Parathyroid adenoma (tissue), 2 donors: ENCODE measurements at regions not wholly inside any gene's neighbourhood (a gene's known extent, or its start where the extent isn't known, plus 50 kb on each side); places are given as distances from the start of the nearest gene placed in this dataset.

Experiments
- H2AFZ ChIP-seq: fragments of 300-600 bp; sonication (generic); one replicate; pipeline ENCODE4 v1.7.0; 2017; ENCODE audit warnings: antibody characterized with exemption, mild to moderate bottlenecking
- H3K27ac ChIP-seq: fragments of 300-600 bp; sonication (generic); one replicate; pipeline ENCODE4 v1.7.0; 2017
- H3K27me3 ChIP-seq: fragments of 300-600 bp; sonication (generic); one replicate; pipeline ENCODE4 v1.7.0; 2017; ENCODE audit warnings: low read length; ENCODE audit not compliant: control insufficient read depth, insufficient read depth
- H3K36me3 ChIP-seq: fragments of 300-600 bp; sonication (generic); one replicate; pipeline ENCODE4 v1.7.0; 2017; ENCODE audit warnings: low read length; ENCODE audit not compliant: control insufficient read depth, insufficient read depth
- H3K4me1 ChIP-seq: fragments of 300-600 bp; sonication (generic); one replicate; pipeline ENCODE4 v1.7.0; 2017; ENCODE audit warnings: control low read depth
- H3K4me2 ChIP-seq: fragments of 300-600 bp; sonication (generic); one replicate; pipeline ENCODE4 v1.7.0; 2017; ENCODE audit warnings: low read length
- H3K4me3 ChIP-seq: fragments of 300-600 bp; sonication (generic); one replicate; pipeline ENCODE4 v1.7.0; 2017; ENCODE audit warnings: low read depth, low read length
- H3K79me2 ChIP-seq: fragments of 300-600 bp; sonication (generic); one replicate; pipeline ENCODE4 v1.7.0; 2017; ENCODE audit warnings: control low read depth
- H3K9ac ChIP-seq: fragments of 300-600 bp; sonication (generic); one replicate; pipeline ENCODE4 v1.7.0; 2017; ENCODE audit warnings: mild to moderate bottlenecking
- H3K9me3 ChIP-seq: fragments of 300-600 bp; sonication (generic); one replicate; pipeline ENCODE4 v1.7.0; 2017; ENCODE audit warnings: low read length; ENCODE audit not compliant: control insufficient read depth
- TF ChIP-seq, protein P1 (sequence below): fragments of 300-600 bp; sonication (generic); IDR thresholded peaks from one replicate; pipeline ENCODE4 v1.7.0; 2017; ENCODE audit warnings: antibody characterized with exemption, mild to moderate bottlenecking
- donor health status: primary hyperparathyroidism.

DNA sequence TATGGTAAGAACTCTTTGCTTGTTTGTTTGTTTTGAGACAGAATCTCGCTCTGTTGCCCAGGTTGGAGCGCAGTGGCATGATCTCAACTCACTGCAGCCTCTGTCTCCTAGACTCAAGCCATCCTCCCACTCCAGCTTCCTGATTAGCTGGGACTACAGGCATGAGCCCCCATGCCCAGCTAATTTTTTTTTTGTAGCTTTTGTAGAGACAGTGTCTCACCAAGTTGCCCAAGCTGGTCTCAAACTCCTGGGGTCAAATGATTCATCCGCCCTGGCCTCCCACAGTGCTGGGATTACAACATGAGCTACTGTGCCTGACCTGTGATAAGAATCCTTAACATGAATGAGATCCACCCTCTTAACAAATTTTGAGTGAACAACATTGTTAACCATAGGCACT, 183.9 kb upstream of the TSHZ3 start:
- Histone ChIP-seq H3K4me3 (no peak overlapping the region), H3K79me2 (no peaks in the 10 kb centered on the region), H3K9ac (no peak overlapping the region), H3K27me3 (no peaks in the 10 kb centered on the region), H3K4me1 (no peaks in the 10 kb centered on the region), H2AFZ (no peak overlapping the region), H3K4me2 (no peak overlapping the region), H3K36me3 (no peaks in the 10 kb centered on the region), H3K9me3 (no peaks in the 10 kb centered on the region), H3K27ac (no peak overlapping the region)
- TF ChIP-seq, protein P1, sequence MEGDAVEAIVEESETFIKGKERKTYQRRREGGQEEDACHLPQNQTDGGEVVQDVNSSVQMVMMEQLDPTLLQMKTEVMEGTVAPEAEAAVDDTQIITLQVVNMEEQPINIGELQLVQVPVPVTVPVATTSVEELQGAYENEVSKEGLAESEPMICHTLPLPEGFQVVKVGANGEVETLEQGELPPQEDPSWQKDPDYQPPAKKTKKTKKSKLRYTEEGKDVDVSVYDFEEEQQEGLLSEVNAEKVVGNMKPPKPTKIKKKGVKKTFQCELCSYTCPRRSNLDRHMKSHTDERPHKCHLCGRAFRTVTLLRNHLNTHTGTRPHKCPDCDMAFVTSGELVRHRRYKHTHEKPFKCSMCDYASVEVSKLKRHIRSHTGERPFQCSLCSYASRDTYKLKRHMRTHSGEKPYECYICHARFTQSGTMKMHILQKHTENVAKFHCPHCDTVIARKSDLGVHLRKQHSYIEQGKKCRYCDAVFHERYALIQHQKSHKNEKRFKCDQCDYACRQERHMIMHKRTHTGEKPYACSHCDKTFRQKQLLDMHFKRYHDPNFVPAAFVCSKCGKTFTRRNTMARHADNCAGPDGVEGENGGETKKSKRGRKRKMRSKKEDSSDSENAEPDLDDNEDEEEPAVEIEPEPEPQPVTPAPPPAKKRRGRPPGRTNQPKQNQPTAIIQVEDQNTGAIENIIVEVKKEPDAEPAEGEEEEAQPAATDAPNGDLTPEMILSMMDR: no peak

DNA sequence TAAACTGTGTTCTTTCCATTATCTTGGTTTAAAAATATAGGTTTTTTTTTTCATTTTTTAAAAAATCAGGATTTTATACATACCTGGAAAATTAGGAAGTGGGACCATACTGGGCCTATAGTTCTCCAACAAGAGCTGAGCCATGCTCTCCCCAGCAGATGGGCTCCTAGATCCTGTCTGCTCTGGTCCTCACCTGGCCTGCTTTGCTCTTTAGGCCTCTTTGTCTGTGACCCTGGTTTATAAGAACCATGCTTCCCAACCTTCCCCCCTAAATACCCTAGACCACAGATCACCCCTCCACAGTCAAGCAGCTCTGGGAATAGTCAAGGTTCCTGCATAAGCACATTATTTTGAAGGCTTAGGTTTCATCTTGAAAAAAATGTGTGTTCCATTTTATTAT, 185.0 kb upstream of the TSHZ3 start:
- Histone ChIP-seq H3K79me2 (no peaks in the 10 kb centered on the region), H2AFZ (no peak overlapping the region), H3K27me3 (no peaks in the 10 kb centered on the region), H3K36me3 (no peaks in the 10 kb centered on the region), H3K9ac (no peak overlapping the region), H3K27ac (no peak overlapping the region), H3K4me1 (no peaks in the 10 kb centered on the region), H3K4me2 (no peak overlapping the region), H3K9me3 (no peaks in the 10 kb centered on the region), H3K4me3 (no peak overlapping the region)
- TF ChIP-seq, protein P1: no peak

- H3K36me3 ChIP-seq: no peaks in the 10 kb centered on the region
- H3K27ac ChIP-seq: no peak overlapping the region
Observed at GRCh38 chr19:31534786-31535657, 185.8 kb upstream of the TSHZ3 start.

DNA sequence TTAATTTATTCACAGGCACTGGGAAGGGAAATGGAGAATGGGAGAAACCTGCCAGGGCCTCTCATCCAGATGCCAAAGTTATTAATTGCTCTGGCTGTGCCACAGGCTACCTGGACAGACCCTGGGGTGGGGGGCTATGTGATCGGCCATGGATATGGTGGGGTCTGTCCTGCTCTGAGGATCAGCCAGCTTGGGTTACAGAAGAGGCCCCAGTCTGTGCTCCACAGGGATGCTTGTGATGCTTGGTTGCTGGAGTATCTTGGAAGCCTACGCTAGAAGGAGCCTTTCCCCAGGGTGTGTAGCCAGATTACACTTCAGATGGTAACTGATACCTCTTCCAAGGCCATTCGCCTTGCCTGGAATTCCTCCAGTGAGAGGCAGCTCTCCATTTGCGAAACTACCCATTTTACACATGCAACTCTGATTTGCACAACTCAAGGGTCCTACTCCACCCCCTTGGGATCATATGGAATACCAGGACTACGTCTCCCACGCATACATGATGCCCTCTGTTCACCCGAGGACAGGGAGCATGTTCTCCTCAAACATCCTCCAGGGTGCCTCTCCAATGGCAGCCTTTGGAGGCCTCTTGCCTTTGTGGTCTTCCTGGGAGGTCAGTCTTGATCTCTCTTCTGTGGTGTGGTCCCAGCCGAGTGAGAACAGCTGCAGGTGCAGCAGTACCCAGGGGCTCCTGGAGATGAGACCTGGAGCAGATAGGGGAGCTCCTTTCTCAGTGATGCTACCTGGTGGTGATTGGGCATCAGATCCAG, 186.6 kb upstream of the TSHZ3 start:
- H3K27ac ChIP-seq: no peak overlapping the region
- H2AFZ ChIP-seq: no peak overlapping the region
- H3K27me3 ChIP-seq: no peaks in the 10 kb centered on the region
- no peaks in the 10 kb centered on the region for H3K4me1 ChIP-seq
- H3K9me3 ChIP-seq: no peaks in the 10 kb centered on the region
- no peak overlapping the region for H3K4me3 ChIP-seq
- no peak overlapping the region for H3K9ac ChIP-seq
- TF ChIP-seq, protein P1: no peak
- H3K4me2 ChIP-seq: no peak overlapping the region
- H3K36me3 ChIP-seq: no peaks in the 10 kb centered on the region
- H3K79me2 ChIP-seq: no peaks in the 10 kb centered on the region

More at GRCh38 chr19:31534786-31535657, 185.8 kb upstream of the TSHZ3 start:
- no peaks in the 10 kb centered on the region for H3K27me3 ChIP-seq
- H3K79me2 ChIP-seq: no peaks in the 10 kb centered on the region
- no peak overlapping the region for H3K4me2 ChIP-seq
- H3K4me3 ChIP-seq: no peak overlapping the region
- TF ChIP-seq, protein P1: no peak
- H3K9ac ChIP-seq: no peak overlapping the region
- H3K4me1 ChIP-seq: no peaks in the 10 kb centered on the region
- H2AFZ ChIP-seq: no peak overlapping the region
- no peaks in the 10 kb centered on the region for H3K9me3 ChIP-seq
